ENCODE measurements at regions not wholly inside any gene's neighbourhood (a gene's known extent, or its start where the extent isn't known, plus 50 kb on each side); places are given as distances from the start of the nearest gene placed in this dataset.

- no peak for TF ChIP-seq CTCF (conservative IDR thresholded peaks at IDR 0.05 in 1 of 2, IDR thresholded peaks at IDR 0.05 in 1 of 2; ENCODE audit: extremely low read depth in 1 of 2, insufficient read depth in 1 of 2, low read depth in 1 of 2, low read length in 2 of 2)
- TF ChIP-seq EZH2 (IDR thresholded peaks at IDR 0.05; ENCODE audit: borderline replicate concordance, low read length) = no peak
These were observed 247.1 kb upstream of the SGCG start for GRCh38 chr13:22933571-22934181.

Data from mammary epithelial cell (primary cell).